NB4 (cell line): ENCODE measurements at regions not wholly inside any gene's neighbourhood (a gene's known extent, or its start where the extent isn't known, plus 50 kb on each side); places are given as distances from the start of the nearest gene placed in this dataset.

Experiments
- DNase-seq: peaks from one replicate; pipeline ENCODE4 v3.0.0; 2010; ENCODE audit warnings: low read depth
- H3K4me3 ChIP-seq: one replicate; pipeline ENCODE4 v1.5.1; 2011; ENCODE audit warnings: mild to moderate bottlenecking, low read depth, low read length, moderate library complexity
- MYC ChIP-seq: IDR thresholded peaks from 2 replicates; pipeline ENCODE4 v1.6.1; 2011; ENCODE audit warnings: low read depth, low read length
- POLR2A ChIP-seq: IDR thresholded peaks from 2 replicates; pipeline ENCODE4 v1.6.1; 2011; ENCODE audit warnings: mild to moderate bottlenecking; ENCODE audit not compliant: insufficient read length; ENCODE audit errors: extremely low read depth
- TF ChIP-seq, protein P1 (sequence below): IDR thresholded peaks from 2 replicates; pipeline ENCODE4 v1.6.1; 2011; ENCODE audit warnings: low read depth, low read length
- TF ChIP-seq, protein P2 (sequence below): IDR thresholded peaks from one replicate; pipeline ENCODE4 v1.5.1; 2012; ENCODE audit warnings: low read depth, low read length

DNA sequence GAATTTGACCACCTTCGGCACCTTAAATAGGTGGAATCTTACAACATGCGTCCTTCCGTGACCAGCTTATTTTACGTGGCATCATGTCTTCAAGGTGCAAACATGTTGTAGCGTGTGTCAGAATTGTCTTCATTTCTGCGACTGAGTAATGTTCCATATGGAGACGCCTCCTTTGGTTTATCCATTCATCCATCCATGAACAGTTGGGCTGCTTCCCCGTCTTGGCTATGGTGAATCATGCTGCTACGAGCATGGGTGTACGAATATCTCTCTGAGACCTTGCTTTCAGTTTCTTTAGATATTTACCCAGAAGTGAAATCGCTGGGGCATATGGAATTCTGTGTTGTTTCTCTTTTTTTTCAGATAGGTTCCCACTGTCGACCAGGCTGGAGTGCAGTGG lies 391.9 kb upstream of the IRX2 start:
- TF ChIP-seq, protein P1, sequence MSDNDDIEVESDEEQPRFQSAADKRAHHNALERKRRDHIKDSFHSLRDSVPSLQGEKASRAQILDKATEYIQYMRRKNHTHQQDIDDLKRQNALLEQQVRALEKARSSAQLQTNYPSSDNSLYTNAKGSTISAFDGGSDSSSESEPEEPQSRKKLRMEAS = no peak
- no peak for TF ChIP-seq POLR2A
- TF ChIP-seq, protein P2, sequence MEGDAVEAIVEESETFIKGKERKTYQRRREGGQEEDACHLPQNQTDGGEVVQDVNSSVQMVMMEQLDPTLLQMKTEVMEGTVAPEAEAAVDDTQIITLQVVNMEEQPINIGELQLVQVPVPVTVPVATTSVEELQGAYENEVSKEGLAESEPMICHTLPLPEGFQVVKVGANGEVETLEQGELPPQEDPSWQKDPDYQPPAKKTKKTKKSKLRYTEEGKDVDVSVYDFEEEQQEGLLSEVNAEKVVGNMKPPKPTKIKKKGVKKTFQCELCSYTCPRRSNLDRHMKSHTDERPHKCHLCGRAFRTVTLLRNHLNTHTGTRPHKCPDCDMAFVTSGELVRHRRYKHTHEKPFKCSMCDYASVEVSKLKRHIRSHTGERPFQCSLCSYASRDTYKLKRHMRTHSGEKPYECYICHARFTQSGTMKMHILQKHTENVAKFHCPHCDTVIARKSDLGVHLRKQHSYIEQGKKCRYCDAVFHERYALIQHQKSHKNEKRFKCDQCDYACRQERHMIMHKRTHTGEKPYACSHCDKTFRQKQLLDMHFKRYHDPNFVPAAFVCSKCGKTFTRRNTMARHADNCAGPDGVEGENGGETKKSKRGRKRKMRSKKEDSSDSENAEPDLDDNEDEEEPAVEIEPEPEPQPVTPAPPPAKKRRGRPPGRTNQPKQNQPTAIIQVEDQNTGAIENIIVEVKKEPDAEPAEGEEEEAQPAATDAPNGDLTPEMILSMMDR = no peak
- TF ChIP-seq MYC = no peak
- no peak for DNase-seq
- no peak overlapping the region for H3K4me3 ChIP-seq

DNA sequence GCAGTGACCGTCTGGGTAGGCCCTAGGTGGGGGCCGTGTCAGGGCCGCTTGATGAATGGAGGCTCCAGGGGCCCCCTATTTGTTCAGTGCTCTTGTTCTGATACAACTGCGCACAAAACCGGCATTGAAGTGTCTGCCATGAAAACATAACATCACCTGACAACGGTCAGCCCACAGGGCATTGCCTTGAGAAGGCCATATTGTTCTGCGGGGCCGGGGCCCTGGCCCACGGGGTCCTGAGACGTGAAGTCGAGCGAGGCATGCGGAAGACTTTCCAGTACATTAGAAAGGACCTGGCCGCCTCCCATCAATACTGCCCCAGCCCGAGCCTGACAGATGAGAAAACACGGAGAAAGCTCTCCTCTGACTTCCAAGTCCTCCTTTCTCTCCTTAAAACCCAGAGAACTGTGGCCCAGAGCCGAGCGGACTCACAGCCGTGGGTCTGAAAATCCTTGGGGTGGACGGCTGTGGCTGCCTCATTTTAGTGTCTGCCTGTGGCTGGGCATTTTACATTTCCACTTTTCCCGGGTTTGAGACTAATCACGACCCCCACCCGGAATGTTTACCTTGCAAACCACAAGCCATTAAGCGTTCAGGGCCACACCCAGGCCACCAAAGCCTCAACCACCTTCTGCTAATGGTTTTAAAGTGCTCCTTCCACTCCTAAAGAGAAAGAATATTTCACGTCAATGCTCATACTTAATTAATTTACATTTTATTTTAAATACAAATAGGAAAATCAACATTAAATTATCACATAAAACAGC lies 391.0 kb upstream of the IRX2 start:
- DNase-seq = no peak
- no peak overlapping the region for H3K4me3 ChIP-seq
- TF ChIP-seq, protein P2 = no peak
- TF ChIP-seq POLR2A (no peak), MYC (no peak)
- TF ChIP-seq, protein P1 = no peak

DNA sequence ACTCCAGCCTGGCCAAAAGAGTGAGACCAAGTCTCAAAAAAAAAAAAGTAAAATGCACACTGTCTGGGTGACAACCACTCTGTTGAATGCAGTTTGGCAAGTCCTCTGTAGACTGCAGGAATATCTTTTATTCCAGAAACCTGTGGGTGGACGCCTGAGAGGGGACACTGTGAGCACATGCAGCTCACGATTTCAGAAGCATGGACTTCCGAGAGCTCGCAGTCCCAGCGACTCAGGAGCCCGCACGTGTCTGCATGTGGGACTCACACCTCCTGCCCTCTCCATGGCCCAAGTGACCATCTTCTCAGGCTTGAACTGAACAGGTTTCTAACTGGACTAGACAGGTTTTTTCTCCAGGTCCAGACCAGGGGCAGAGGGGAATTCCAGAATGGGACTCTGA lies 388.6 kb upstream of the IRX2 start:
- no peak for TF ChIP-seq POLR2A
- TF ChIP-seq MYC = no peak
- TF ChIP-seq, protein P2 = no peak
- TF ChIP-seq, protein P1 = no peak
- no peak for DNase-seq
- H3K4me3 ChIP-seq = no peak overlapping the region

DNA sequence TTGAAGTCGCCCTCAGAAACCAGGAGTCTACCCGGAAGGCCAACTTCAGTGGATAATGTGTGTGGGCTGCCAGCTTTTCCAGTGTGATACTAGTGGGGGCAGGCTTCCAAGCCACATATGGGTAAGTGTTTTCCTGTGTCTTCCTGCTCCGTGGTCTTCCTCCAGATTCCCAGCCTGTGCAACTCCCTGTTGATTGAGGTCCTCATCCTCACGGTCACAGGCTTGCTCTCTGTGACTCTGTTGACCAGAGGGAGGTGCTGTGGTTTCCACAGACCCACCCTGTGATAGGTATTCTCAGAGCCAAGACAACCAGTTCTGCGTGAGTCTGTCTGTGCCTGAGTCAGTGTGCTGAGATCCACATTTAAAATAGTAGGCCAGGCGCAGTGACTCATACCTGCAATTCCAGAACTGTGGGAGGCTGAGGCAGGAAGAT lies 388.0 kb upstream of the IRX2 start:
- no peak for DNase-seq
- TF ChIP-seq, protein P2 = peak; percentile 7
- TF ChIP-seq, protein P1 = no peak
- no peak for TF ChIP-seq POLR2A
- H3K4me3 ChIP-seq = no peak overlapping the region

DNA sequence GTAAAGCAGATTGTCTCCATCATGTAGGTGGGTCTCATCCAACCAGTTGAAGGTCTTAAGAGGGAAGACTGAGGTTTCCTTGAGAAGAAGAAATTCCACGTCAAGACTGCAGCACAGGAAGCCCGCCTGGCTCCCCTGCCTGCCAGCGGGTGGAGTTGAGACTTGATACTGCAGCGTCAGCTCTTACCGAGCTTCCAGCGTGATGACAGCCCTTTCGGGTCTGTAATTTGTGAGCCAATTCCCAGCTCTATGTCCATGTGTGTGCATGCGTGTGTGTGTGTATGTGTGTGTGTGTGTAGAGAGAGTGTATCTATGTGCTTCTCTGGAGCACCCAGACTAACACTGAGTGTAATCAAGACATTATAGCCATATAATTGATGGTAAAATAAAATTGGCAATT lies 379.7 kb upstream of the IRX2 start:
- no peak overlapping the region for H3K4me3 ChIP-seq
- no peak for DNase-seq
- no peak for TF ChIP-seq MYC
- TF ChIP-seq, protein P2 = no peak
- TF ChIP-seq, protein P1 = no peak
- no peak for TF ChIP-seq POLR2A
